Upper lobe of left lung (tissue), 4 donors: ENCODE measurements at regions not wholly inside any gene's neighbourhood (a gene's known extent, or its start where the extent isn't known, plus 50 kb on each side); places are given as distances from the start of the nearest gene placed in this dataset.

Experiments
- POLR2A ChIP-seq, 4 donors: fragments of 450-650 bp; IDR thresholded peaks; one replicate each; pipeline ENCODE4 v1.5.1; 2016 to 2017; ENCODE audit warnings: antibody characterized with exemption in 4 of 4, mild to moderate bottlenecking in 2 of 4
- TF ChIP-seq, protein P1 (sequence below), 6 experiments: fragments of 450-650 bp in 4 of 6; fragments of 200-600 bp in 2 of 6; sonication (generic) in 2 of 6; IDR thresholded peaks; one replicate each; pipeline ENCODE4 v1.5.1; 2016 to 2019; ENCODE audit warnings: antibody characterized with exemption in 6 of 6

DNA sequence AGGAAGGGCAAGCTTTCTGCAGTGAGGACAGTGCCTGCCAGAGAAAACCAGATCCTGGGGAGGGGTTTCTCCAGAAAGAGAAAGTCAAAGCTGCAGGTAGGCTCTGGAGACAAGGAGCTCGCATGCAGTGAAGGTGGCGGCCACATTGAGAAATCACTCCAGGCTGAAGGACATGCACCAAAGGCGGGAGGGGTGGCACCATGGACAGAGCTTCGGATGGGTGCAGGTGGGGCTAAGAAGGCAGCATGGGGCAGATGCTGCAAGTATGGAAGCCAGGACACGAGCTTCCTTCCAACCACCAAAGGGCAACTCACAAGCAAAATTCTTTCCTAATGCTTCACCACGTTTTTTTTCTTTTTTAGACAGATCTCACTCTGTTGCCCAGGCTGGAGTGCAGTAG lies 104.4 kb upstream of the SLC35G4 start:
- TF ChIP-seq, protein P1, sequence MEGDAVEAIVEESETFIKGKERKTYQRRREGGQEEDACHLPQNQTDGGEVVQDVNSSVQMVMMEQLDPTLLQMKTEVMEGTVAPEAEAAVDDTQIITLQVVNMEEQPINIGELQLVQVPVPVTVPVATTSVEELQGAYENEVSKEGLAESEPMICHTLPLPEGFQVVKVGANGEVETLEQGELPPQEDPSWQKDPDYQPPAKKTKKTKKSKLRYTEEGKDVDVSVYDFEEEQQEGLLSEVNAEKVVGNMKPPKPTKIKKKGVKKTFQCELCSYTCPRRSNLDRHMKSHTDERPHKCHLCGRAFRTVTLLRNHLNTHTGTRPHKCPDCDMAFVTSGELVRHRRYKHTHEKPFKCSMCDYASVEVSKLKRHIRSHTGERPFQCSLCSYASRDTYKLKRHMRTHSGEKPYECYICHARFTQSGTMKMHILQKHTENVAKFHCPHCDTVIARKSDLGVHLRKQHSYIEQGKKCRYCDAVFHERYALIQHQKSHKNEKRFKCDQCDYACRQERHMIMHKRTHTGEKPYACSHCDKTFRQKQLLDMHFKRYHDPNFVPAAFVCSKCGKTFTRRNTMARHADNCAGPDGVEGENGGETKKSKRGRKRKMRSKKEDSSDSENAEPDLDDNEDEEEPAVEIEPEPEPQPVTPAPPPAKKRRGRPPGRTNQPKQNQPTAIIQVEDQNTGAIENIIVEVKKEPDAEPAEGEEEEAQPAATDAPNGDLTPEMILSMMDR (IDR thresholded peaks at IDR 0.05), result no peak
- no peak for TF ChIP-seq POLR2A (IDR thresholded peaks at IDR 0.05)
